Transverse colon (tissue), 4 donors: ENCODE measurements at regions not wholly inside any gene's neighbourhood (a gene's known extent, or its start where the extent isn't known, plus 50 kb on each side); places are given as distances from the start of the nearest gene placed in this dataset.

ENCODE experiments used
- DNase-seq: peaks from one replicate; pipeline ENCODE4 v3.0.0-alpha.2; 2019
- H3K27ac ChIP-seq, 4 donors: fragments of 200-600 bp; sonication (generic); 2 replicates each; pipeline ENCODE4 v1.5.1; 2016 to 2018; ENCODE audit warnings: inconsistent platforms in 4 of 4
- H3K27me3 ChIP-seq: fragments of 200-600 bp; sonication (generic); 2 replicates; pipeline ENCODE4 v1.5.1; 2017; ENCODE audit warnings: inconsistent platforms
- H3K36me3 ChIP-seq, 4 donors: fragments of 200-600 bp; sonication (generic); 2 replicates each; pipeline ENCODE4 v1.5.1; 2017 to 2019; ENCODE audit warnings: inconsistent platforms in 4 of 4
- H3K4me1 ChIP-seq, 4 donors: fragments of 200-600 bp; sonication (generic); 2 replicates each; pipeline ENCODE4 v1.5.1; 2017 to 2020; ENCODE audit warnings: inconsistent platforms in 4 of 4
- H3K4me3 ChIP-seq, 4 donors: fragments of 200-600 bp; sonication (generic); 1 replicate in 1 of 4; 2 replicates in 3 of 4; pipeline versions ENCODE4 v1.5.1 to v1.6.1; 2017 to 2019; ENCODE audit warnings: inconsistent platforms in 4 of 4
- H3K9me3 ChIP-seq, 2 donors: fragments of 200-600 bp; sonication (generic); 2 replicates each; pipeline ENCODE4 v1.5.1; 2017 to 2019; ENCODE audit warnings: inconsistent platforms in 2 of 2
- EP300 ChIP-seq: sonication (generic); formaldehyde crosslinking; IDR thresholded peaks from one replicate; pipeline ENCODE4 v1.6.1; 2017; ENCODE audit warnings: antibody characterized with exemption, low read depth
- POLR2A ChIP-seq: fragments of 450-650 bp; IDR thresholded peaks from one replicate; pipeline ENCODE4 v1.6.1; 2016; ENCODE audit warnings: antibody characterized with exemption, mild to moderate bottlenecking, moderate library complexity
- POLR2AphosphoS5 ChIP-seq, 3 donors: sonication (generic); formaldehyde crosslinking; IDR thresholded peaks; one replicate each; pipeline ENCODE4 v1.6.1; 2016; ENCODE audit warnings: antibody characterized with exemption in 3 of 3
- WGBS, 2 donors: methylation state at CpG; one replicate each; pipeline ENCODE4 v1.1.5; 2018; ENCODE audit warnings: low coverage in 1 of 2; 5-methylcytosine and 5-hydroxymethylcytosine counted together
- in situ Hi-C, 4 donors: fragments of 200-750 bp; cut with MboI; loops; one replicate each; pipeline versions ENCODE4 v1.15.0 to v1.15.1; 2017; ENCODE audit warnings: low sequenced_read_pairs in 3 of 4, low pct_ligation_motif_present in 1 of 4, low pct_unique_long_range_greater_than_20kb in 1 of 4
- intact Hi-C: fragments of 100-400 bp; cut with DNase I; formaldehyde crosslinking; loops from one replicate; pipeline ENCODE4 v1.15.1; 2023; ENCODE audit warnings: low total_unique reads
- TF ChIP-seq, protein P1 (sequence below), 5 experiments: fragments of 200-600 bp in 3 of 5; fragments of 450-650 bp in 2 of 5; sonication (generic) in 3 of 5; IDR thresholded peaks; 1 replicate in 2 of 5; 2 replicates in 3 of 5; pipeline ENCODE4 v1.5.1; 2016 to 2017; ENCODE audit warnings: antibody characterized with exemption in 5 of 5, inconsistent platforms in 3 of 5, mild to moderate bottlenecking in 2 of 5, moderate library complexity in 1 of 5

GRCh38 chr11:44404301-44404700 lies 94.4 kb upstream of the ALX4 start:
- no peak overlapping the region for H3K4me3 ChIP-seq
- TF ChIP-seq, protein P1, sequence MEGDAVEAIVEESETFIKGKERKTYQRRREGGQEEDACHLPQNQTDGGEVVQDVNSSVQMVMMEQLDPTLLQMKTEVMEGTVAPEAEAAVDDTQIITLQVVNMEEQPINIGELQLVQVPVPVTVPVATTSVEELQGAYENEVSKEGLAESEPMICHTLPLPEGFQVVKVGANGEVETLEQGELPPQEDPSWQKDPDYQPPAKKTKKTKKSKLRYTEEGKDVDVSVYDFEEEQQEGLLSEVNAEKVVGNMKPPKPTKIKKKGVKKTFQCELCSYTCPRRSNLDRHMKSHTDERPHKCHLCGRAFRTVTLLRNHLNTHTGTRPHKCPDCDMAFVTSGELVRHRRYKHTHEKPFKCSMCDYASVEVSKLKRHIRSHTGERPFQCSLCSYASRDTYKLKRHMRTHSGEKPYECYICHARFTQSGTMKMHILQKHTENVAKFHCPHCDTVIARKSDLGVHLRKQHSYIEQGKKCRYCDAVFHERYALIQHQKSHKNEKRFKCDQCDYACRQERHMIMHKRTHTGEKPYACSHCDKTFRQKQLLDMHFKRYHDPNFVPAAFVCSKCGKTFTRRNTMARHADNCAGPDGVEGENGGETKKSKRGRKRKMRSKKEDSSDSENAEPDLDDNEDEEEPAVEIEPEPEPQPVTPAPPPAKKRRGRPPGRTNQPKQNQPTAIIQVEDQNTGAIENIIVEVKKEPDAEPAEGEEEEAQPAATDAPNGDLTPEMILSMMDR (IDR thresholded peaks at IDR 0.05) = no peak
- no peak for DNase-seq
- 61 to 68% methylated on average over 2 to 6 of the region's 6 CpGs for WGBS, 2 donors
- intact Hi-C loops (no loop called here), in situ Hi-C loops (no loop called here)
- no peaks in the 10 kb centered on the region for H3K9me3 ChIP-seq
- no peaks in the 10 kb centered on the region for H3K27me3 ChIP-seq
- H3K27ac ChIP-seq = no peak overlapping the region
- no peaks in the 10 kb centered on the region for H3K36me3 ChIP-seq
- no peaks in the 10 kb centered on the region for H3K4me1 ChIP-seq

DNA sequence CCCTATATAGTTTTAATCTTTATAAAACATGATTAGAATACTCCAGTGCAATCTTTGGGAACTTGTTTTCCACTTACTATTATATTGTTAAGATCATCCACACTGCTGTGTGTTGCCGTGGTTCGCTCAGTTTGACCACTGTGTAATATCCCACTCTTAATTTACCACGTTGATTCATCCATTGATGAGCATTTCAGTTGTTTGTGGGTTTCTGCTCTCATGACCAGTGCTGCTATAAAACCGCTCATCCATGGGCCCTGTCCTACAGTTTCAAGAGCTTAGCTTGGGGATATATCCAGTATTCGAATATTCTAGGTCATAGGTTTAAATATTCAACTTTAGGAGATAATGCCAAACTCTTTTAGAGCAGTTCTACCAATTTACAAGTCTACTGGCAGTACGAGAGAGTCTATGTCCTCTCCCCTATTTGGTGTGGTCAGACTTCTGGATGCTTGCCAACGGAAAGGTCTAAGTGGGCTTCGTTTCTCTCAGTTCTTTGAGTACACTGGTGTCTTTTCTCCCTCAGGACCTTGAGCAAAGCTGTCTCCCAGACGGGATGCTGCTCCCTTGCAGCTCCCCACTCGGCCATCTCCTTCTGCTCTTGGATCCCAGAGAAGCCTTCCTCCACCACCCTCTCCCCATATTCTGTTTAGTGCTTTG lies 94.9 kb upstream of the ALX4 start:
- intact Hi-C loops (no loop called here), in situ Hi-C loops (no loop called here)
- DNase-seq = no peak
- no peaks in the 10 kb centered on the region for H3K36me3 ChIP-seq
- TF ChIP-seq POLR2AphosphoS5 (IDR thresholded peaks at IDR 0.05) = no peak
- no peak overlapping the region for H3K4me3 ChIP-seq
- no peaks in the 10 kb centered on the region for H3K27me3 ChIP-seq
- H3K9me3 ChIP-seq = no peaks in the 10 kb centered on the region
- H3K27ac ChIP-seq = no peak overlapping the region
- WGBS, 2 donors = 68 to 73% methylated on average over 8 to 10 of the region's 10 CpGs
- H3K4me1 ChIP-seq = no peaks in the 10 kb centered on the region

- in situ Hi-C loops = no loop called here
- Histone ChIP-seq H3K9me3 (no peaks in the 10 kb centered on the region), H3K4me3 (no peak overlapping the region), H3K4me1 (no peaks in the 10 kb centered on the region), H3K27ac (no peak overlapping the region), H3K27me3 (no peaks in the 10 kb centered on the region), H3K36me3 (no peaks in the 10 kb centered on the region)
- intact Hi-C loops = no loop called here
- TF ChIP-seq EP300 = no peak
- no peak for TF ChIP-seq POLR2AphosphoS5 (IDR thresholded peaks at IDR 0.05)
- TF ChIP-seq POLR2A = no peak
- no peak for DNase-seq
- 76 to 100% methylated on average over 1 to 7 of the region's 7 CpGs for WGBS, 2 donors
These were observed 97.5 kb upstream of the ALX4 start for GRCh38 chr11:44407211-44407996.

- WGBS, 2 donors = 41 to 44% methylated on average over 4 of the region's 4 CpGs
- H3K36me3 ChIP-seq = no peaks in the 10 kb centered on the region
- in situ Hi-C loops = no loop called here
- TF ChIP-seq POLR2AphosphoS5 (IDR thresholded peaks at IDR 0.05) (no peak), EP300 (no peak), POLR2A (no peak)
- TF ChIP-seq, protein P1 (IDR thresholded peaks at IDR 0.05) = no peak
- no peak overlapping the region for H3K4me3 ChIP-seq
- no peak for DNase-seq
- no peaks in the 10 kb centered on the region for H3K4me1 ChIP-seq
- intact Hi-C loops = no loop called here
- no peaks in the 10 kb centered on the region for H3K9me3 ChIP-seq
- no peak overlapping the region for H3K27ac ChIP-seq
- no peaks in the 10 kb centered on the region for H3K27me3 ChIP-seq
These were observed 98.2 kb upstream of the ALX4 start for GRCh38 chr11:44408141-44408540.

DNA sequence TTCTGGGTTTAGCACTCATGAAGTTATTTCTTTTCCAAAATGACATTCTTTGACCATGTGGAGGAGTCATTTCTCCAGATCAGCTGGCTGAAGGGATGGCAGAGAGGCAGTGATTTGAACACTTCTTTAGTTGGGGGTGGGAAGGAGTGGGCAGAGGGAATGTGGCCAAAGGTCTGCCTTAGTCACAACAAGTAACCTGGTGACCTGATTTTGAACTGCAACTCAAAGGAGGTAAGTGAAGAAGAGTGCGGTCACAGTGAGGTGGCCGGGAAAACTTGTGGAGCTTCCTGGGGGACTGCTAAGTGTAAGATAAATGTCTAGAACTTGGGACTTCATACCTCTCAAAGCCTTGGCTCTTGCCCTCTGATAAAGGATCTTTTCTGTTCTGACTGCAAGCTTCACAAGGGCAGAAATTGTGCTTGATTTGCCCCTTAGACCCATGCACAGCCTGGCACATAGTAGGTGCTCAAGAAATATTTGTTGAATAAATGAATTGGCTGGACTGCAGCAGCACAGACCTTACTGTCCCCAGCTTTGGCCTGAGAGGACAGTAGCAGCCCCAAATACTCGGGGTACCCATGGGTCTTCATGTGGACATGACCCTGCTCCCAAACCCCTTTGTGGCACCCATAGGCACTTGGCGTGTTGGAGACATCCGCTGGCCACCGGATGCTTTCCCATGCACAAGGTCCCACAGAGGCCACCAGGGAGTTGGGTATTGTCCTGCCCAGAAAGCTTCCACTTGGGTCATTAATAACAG lies 99.0 kb upstream of the ALX4 start:
- no peak overlapping the region for H3K4me3 ChIP-seq
- H3K4me1 ChIP-seq = no peaks in the 10 kb centered on the region
- TF ChIP-seq, protein P1 (IDR thresholded peaks at IDR 0.05) = no peak
- TF ChIP-seq POLR2A (no peak), POLR2AphosphoS5 (IDR thresholded peaks at IDR 0.05) (no peak), EP300 (no peak)
- no peak for DNase-seq
- no peaks in the 10 kb centered on the region for H3K9me3 ChIP-seq
- in situ Hi-C loops (no loop called here), intact Hi-C loops (no loop called here)
- no peaks in the 10 kb centered on the region for H3K27me3 ChIP-seq
- H3K27ac ChIP-seq = no peak overlapping the region
- 91 to 100% methylated on average over 2 to 6 of the region's 6 CpGs for WGBS, 2 donors
- H3K36me3 ChIP-seq = no peaks in the 10 kb centered on the region
